ENCODE measurements at regions not wholly inside any gene's neighbourhood (a gene's known extent, or its start where the extent isn't known, plus 50 kb on each side); places are given as distances from the start of the nearest gene placed in this dataset.

- CTCF ChIA-PET: no interaction called here
- no peak for DNase-seq (ENCODE audit: low spot score)
- no peak for TF ChIP-seq CTCF (conservative IDR thresholded peaks at IDR 0.05; ENCODE audit: low read depth)
- no peak overlapping the region for H3K27ac ChIP-seq
- POLR2A ChIA-PET (ENCODE audit: low non-redundant PET): no interaction called here
Observed at GRCh38 chr18:39759926-39760325, 2194.3 kb upstream of the CELF4 start.

- no peak for TF ChIP-seq CTCF (conservative IDR thresholded peaks at IDR 0.05; ENCODE audit: low read depth)
- H3K27ac ChIP-seq: no peak overlapping the region
- POLR2A ChIA-PET (ENCODE audit: low non-redundant PET): no interaction called here
- CTCF ChIA-PET: no interaction called here
- no peak for DNase-seq (ENCODE audit: low spot score)
Observed at GRCh38 chr18:39753178-39753577, 2187.6 kb upstream of the CELF4 start.

GRCh38 chr18:39752351-39752750 is 2186.8 kb upstream of the CELF4 start:
- no peak for TF ChIP-seq CTCF (conservative IDR thresholded peaks at IDR 0.05; ENCODE audit: low read depth)
- ChIA-PET CTCF (interaction anchor here (0.6 kb wide), 1 partner anchor 10 kb away, joined by 4 read pairs; no protein-coding TSS in a partner anchor), POLR2A (ENCODE audit: low non-redundant PET) (no interaction called here)
- DNase-seq (ENCODE audit: low spot score): no peak
- H3K27ac ChIP-seq: no peak overlapping the region

- no peak for TF ChIP-seq CTCF (conservative IDR thresholded peaks at IDR 0.05; ENCODE audit: low read depth)
- ChIA-PET POLR2A (ENCODE audit: low non-redundant PET) (no interaction called here), CTCF (interaction anchor here (0.6 kb wide), 1 partner anchor 9 kb away, joined by 4 read pairs; no protein-coding TSS in a partner anchor)
- H3K27ac ChIP-seq: no peak overlapping the region
- no peak for DNase-seq (ENCODE audit: low spot score)
Observed at GRCh38 chr18:39751921-39752320, 2186.3 kb upstream of the CELF4 start.

GRCh38 chr18:39751161-39751560 is 2185.6 kb upstream of the CELF4 start:
- ChIA-PET CTCF (no interaction called here), POLR2A (ENCODE audit: low non-redundant PET) (no interaction called here)
- no peak for TF ChIP-seq CTCF (conservative IDR thresholded peaks at IDR 0.05; ENCODE audit: low read depth)
- DNase-seq (ENCODE audit: low spot score): no peak
- no peak overlapping the region for H3K27ac ChIP-seq

- H3K27ac ChIP-seq: no peak overlapping the region
- POLR2A ChIA-PET (ENCODE audit: low non-redundant PET): no interaction called here
- CTCF ChIA-PET: no interaction called here
- no peak for DNase-seq (ENCODE audit: low spot score)
- no peak for TF ChIP-seq CTCF (conservative IDR thresholded peaks at IDR 0.05; ENCODE audit: low read depth)
Observed at GRCh38 chr18:39749154-39749553, 2183.6 kb upstream of the CELF4 start.

- TF ChIP-seq CTCF (conservative IDR thresholded peaks at IDR 0.05; ENCODE audit: low read depth): no peak
- no peak overlapping the region for H3K27ac ChIP-seq
- ChIA-PET POLR2A (ENCODE audit: low non-redundant PET) (no interaction called here), CTCF (no interaction called here)
- DNase-seq (ENCODE audit: low spot score): no peak
Observed at GRCh38 chr18:39748727-39749126, 2183.1 kb upstream of the CELF4 start.

Measured in RWPE1 (cell line).